Glomerular visceral epithelial cell (primary cell): ENCODE measurements at regions not wholly inside any gene's neighbourhood (a gene's known extent, or its start where the extent isn't known, plus 50 kb on each side); places are given as distances from the start of the nearest gene placed in this dataset.
"Not testable (repeated sequence)": the region's sequence is repeated elsewhere in the genome, so short reads cannot be mapped to it uniquely, and the experiment has no call there.

Experiments
- DNase-seq: peaks from one replicate; pipeline ENCODE4 v3.0.0-alpha.2; 2016; ENCODE audit errors: extremely low spot score

DNA sequence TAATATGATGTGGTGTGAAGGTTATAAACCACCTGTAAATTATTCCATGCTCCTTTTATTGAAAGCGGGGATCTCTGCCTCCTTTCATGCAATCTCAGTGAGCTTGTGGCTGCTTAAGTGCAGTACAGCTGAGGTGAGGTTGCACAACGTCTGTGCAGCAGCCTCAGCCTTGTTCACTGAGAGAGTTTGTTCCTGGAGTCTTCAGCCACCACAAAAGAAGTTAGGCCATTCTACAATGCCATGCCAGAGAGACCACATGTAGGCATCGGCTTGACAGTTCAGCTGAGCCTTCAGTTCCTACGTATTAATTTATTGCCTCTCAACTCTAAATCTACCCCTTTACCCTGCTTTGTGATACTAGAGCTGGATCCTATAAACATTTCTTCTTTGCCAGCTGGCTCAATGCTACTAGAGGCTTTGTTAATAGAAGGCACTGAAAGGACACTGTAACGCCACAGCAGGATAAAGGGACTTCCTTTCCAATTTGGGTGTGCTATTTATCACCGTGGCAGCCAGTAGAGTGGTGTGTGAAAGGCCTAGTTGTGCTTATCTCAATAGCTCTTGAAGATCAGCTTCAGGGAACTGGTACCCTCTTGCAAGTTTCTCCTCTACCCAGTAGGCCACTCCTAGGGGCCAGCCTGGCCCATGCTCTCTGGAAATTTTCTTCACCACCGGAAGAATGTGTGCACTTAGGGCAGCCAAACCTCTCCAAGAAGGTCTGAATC, 337.7 kb downstream of the IPO8 start:
- no peak for DNase-seq

DNA sequence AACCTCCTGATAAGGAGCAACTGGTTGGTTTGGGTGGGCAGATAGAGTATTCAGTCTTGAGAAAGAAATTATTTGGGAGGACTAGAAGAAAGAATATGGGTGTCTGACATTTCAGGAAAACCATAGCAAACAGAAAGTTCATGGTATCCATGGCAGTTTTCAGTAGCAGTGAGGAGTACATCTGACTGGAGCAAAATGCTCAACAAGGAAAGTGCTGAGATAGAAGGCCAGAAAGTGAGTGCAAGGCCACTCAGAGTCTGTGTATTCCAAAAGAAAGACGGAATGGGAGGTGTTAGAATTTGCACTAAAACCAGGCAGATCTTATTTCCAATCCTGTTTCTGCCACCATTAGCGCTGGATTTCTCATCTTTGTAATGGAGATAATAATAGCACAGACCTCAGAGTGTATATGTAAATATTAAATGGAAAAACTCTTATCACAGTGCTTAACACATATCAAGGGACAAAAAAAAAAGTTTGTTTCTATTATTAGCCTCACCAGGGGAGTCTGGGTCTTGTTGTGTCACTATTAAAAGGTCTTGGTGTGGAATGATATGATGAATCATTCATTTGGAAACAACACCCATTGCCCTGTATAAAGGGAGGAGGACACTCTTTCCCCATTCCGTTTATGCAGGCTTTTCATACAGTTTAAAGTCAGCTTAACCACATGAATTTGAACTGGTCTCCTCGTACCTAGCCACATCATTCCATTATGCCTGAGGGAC, 349.8 kb downstream of the IPO8 start:
- no peak for DNase-seq

DNA sequence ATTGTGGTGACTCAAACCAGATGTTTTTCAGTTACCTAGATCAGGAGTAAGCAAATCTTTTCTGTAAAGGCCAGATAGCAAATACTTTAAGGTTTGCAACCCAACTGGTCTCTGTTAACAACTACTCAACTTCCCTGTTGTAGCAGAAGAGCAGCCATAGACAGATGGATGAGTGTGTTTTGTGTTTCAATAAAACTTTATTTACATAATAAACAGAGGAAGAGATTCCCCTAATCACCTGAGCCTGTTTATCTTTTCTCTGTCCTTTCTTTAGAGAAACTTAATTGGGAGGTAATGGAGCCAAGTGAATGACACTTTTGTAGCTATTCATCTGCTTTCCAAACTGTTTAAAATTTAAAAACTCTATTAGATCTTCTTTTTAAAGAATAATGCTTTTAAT, 365.1 kb downstream of the IPO8 start:
- no peak for DNase-seq

DNA sequence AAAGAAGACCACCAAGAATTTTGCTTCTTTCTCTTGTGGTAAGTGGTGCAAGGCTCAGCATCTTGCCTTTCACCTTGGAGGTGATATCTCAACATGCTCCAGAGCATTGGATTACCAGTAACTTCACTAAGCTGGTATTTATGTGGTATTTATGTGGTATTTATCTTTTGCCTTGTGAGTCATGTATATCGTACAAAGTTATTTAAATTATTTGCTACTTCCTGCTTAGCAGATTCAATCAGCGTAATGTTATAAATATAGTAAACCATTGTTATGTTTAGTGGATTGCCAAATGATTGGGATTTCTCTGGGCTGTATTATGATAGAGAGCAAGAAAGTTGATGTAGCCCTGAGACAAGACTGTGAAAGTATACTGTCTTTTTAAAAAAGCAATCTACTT, 366.4 kb downstream of the IPO8 start:
- DNase-seq, result no peak

DNA sequence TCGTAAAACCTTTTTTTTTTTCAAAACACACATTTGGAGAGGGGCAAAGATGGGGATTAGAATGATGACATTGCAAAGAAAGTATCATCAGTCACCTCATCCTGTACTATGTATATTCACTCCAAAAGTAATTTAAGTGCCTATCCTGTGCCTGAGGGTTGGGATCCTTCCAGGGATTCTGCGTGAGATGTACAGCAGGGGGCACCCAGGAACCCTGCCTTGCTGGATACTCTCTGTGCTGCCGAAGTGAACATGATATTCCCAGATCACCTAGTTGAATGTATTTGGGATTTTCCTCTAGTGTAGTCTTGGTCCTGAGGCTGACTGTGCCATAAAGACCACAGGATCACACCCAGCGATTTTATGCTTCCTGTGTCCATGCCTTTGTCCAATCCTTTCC, 372.7 kb downstream of the IPO8 start:
- DNase-seq, result no peak

DNA sequence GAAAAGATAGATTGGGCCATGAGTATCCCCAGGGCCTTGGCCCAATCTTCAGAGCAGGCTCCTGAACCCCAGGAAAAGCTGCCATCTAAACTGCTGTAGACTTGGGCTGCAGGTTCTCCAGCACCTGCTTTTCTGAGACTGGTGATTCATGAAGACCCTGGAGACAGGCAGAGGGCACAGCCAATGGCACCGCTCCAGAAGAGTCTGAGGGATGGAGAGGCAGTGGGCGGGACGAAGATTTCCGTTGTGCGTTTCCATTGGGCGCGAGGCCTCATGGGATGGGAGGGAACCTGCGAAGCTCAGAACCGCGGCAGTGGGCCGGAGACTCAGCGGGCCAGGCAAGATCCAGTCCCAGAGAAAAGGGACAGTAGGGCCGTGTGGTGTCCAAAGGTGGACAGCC, 375.1 kb downstream of the IPO8 start:
- DNase-seq, result no peak

DNA sequence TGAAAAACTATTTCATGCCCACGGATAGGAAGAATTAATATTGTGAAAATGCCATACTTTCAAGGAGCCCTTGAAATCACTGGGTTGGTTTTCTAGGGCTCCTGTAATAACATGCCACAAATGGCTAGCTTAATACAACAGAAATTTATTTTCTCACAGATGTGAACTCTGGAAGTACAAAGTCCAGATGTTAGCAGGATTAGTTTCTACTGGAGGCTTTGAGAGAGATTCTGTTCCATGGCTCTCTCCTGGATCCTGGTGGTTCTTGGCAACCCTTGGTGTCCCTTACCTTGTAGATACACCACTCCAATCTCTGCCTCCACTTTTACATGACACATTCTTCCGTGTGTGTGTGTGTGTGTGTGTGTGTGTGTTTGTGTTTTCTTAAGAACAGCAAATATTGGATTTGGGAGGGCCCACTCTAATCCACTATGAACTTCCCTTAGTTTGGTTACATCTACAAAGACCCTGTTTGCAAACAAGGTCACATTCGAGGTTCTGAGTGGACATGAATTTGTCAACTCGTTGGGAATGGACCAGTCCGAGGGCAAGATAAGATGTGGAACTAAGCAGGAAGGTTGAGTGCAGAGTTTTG, 381.1 kb downstream of the IPO8 start:
- DNase-seq, result no peak

DNA sequence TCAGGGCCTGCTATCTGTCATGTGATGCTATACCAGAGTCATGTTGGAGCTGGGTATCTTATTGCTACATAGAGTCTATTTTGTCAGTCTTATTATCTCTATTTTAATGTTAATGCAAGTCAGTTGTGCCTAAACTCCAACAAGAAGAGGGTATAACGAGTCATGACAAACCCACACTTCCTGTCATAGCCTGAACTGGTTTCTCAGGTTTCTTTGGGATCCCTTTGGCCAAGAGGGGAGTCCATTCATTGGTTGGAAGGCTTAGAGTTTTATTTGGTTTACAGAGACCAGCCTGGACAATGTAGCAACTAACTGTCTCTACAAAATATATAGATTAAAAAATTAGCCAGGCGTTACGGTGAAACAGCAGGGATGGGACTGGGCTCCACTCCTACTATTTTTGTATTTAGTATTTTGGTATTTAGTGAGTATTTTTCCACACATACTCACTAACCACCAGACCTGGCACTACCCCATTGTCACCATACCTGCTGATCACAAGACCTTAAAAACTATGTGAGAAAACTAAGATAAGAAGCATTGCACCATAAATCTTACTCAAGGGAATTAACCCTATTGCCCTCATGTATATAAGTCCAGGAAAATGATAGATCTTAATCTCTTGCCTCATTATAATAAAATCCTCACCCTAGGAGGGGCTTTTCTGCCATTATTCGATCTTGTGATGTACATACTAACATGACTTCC, 387.5 kb downstream of the IPO8 start:
- no peak for DNase-seq

DNA sequence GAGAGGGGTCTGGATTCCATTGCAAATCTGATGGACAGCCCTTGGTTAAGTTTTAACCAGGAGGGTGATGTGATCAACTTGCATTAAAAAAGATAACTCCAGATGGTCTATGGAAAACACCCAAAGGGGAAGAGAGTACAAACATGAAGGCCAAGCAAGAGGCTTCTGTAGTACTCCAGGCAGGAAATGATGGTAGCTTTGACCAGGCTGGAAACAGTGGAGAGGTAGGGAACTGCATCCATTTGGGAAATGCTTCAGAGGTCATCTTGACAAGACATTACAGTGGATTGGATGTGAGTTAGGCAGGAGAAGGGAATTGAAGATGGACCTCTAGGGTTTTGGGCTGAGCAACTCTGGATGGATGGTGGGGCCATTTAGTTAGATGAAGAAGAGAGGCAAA, 391.1 kb downstream of the IPO8 start:
- no peak for DNase-seq

GRCh38 chr12:30301291-30301690, 394.4 kb downstream of the IPO8 start:
- DNase-seq, result no peak

GRCh38 chr12:30296486-30296885, 399.2 kb downstream of the IPO8 start:
- DNase-seq, result no peak

GRCh38 chr12:30286345-30286926, 409.2 kb downstream of the IPO8 start:
- no peak for DNase-seq

GRCh38 chr12:30278401-30278800, 417.3 kb downstream of the IPO8 start:
- DNase-seq, result no peak

DNA sequence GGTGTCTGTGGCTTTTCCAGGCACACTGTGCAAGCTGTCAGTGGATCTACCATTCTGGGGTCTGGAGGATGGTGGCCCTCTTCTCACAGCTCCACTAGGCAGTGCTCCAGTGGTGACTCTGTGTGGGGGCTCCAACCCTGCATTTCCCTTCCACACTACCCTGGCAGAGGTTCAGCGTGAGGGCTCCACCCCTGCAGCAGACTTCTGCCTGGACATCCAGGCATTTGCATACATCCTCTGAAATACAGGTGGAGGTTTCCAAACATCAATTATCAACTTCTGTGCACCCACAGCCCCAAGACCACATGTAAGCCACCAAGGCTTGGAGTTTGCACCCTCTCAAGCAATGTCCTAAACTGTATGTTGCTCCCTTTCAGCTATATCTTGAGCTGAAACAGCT, 423.2 kb downstream of the IPO8 start:
- not testable (repeated sequence) for DNase-seq

- no peak for DNase-seq
Measured at GRCh38 chr12:30269496-30269895, 426.2 kb downstream of the IPO8 start.

- no peak for DNase-seq
Measured at GRCh38 chr12:30268041-30268440, 427.6 kb downstream of the IPO8 start.

DNA sequence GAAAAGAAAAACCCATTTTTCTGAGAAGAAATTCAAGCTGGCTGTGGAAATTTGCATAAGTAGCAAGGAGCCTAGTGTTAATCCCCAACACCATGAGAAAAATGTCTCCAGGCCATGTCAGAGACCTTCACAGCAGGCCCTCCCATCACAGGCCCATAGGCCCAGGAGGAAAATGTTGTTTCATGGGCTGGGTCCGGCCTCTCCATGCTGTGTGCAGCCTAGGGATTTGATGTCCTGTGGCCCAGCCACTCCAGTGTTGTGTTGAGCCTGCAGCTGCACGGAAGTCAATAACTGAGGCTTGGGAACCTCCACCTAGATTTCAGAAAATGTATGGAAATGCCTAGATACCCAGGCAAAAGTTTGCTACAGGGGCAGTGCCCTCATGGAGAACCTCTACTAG, 432.2 kb downstream of the IPO8 start:
- no peak for DNase-seq

- DNase-seq, result no peak
Measured at GRCh38 chr12:30257618-30258017, 438.1 kb downstream of the IPO8 start.

DNA sequence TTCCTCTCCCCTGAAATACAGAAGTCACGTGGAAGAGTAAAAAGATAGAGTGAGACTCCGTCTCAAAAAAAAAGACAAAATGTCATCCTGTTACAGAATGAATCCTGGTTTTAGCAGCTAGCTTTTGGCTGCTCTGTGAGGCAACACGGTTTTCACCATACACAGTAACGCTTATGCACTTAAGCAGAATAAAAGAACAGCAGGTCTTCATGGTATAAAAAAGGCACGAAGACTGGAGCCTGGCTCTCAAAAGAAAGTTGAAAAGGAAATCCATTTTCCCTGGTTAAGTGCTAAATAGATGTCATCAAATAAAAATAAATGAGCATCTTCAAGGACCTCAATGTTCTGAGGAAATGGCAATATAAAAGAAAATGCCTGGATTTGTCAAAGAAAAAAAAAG, 444.1 kb downstream of the IPO8 start:
- no peak for DNase-seq

DNA sequence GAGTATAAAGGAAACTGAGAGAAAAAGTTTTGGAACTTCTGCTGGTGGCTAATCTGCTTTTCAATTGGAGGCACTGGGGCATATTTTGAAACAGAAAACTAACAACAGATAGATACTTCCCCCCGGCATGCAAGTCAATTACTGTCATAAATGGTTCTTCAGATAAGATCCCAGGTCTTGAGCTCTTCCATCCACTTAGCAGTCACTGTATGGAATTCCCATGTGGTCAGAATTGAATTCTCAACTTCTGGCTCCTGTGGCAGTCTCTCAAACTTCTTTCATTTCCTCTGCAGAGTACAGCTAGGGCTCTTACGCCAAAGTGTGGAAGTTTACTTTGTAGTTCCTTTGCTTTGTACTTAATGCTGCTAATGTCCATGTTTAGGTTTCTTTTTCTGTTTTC, 452.2 kb downstream of the IPO8 start:
- DNase-seq, result no peak

DNA sequence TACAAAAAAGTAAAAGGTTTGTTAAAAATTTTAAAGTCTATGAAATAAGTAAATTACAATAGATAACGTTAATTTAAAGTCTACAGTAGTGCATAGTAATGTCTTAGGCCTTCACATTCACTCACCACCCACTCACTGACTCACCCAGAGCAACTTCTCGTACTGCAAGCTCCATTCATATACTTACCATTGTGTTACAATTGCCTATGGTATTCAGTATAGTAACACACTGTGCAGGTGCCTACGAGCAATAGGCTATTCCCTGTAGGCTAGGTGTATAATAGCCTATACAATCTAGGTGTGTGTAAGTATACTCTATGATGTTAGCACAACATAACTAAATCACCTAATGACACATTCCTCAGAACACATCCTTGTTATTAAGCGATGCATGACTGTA, 435.3 kb upstream of the TMTC1 start:
- no peak for DNase-seq

- no peak for DNase-seq
Measured at GRCh38 chr12:30218073-30218472, 434.3 kb upstream of the TMTC1 start.
